Kidney epithelial cell (primary cell): ENCODE measurements at regions not wholly inside any gene's neighbourhood (a gene's known extent, or its start where the extent isn't known, plus 50 kb on each side); places are given as distances from the start of the nearest gene placed in this dataset.

Experiments used
- DNase-seq: peaks from one replicate; pipeline ENCODE4 v3.0.0-alpha.2; 2010; ENCODE audit warnings: low read depth
- H3K27me3 ChIP-seq: 2 replicates; pipeline ENCODE4 v1.6.0; 2011; ENCODE audit warnings: low read length; ENCODE audit not compliant: control insufficient read depth, insufficient read depth
- H3K36me3 ChIP-seq: 2 replicates; pipeline ENCODE4 v1.5.1; 2011; ENCODE audit warnings: low read length; ENCODE audit not compliant: control insufficient read depth, insufficient read depth
- H3K4me3 ChIP-seq: 2 replicates; pipeline ENCODE4 v1.5.1; 2011; ENCODE audit warnings: low read depth, mild to moderate bottlenecking, control low read depth, low read length
- CTCF ChIP-seq: IDR thresholded peaks from 2 replicates; pipeline ENCODE4 v1.5.1; 2011; ENCODE audit warnings: mild to moderate bottlenecking, moderate library complexity, low read length, control low read depth, inconsistent platforms; ENCODE audit not compliant: insufficient read depth, poor library complexity, severe bottlenecking

GRCh38 chr2:20125616-20126015 is 74.2 kb upstream of the LAPTM4A start:
- no peak for TF ChIP-seq CTCF
- H3K27me3 ChIP-seq, result no peaks in the 10 kb centered on the region
- no peak for DNase-seq
- H3K36me3 ChIP-seq, result no peaks in the 10 kb centered on the region
- no peak overlapping the region for H3K4me3 ChIP-seq

GRCh38 chr2:20125164-20125563 is 73.7 kb upstream of the LAPTM4A start:
- Histone ChIP-seq H3K36me3 (no peaks in the 10 kb centered on the region), H3K27me3 (no peaks in the 10 kb centered on the region), H3K4me3 (no peak overlapping the region)
- no peak for TF ChIP-seq CTCF
- DNase-seq, result no peak

DNA sequence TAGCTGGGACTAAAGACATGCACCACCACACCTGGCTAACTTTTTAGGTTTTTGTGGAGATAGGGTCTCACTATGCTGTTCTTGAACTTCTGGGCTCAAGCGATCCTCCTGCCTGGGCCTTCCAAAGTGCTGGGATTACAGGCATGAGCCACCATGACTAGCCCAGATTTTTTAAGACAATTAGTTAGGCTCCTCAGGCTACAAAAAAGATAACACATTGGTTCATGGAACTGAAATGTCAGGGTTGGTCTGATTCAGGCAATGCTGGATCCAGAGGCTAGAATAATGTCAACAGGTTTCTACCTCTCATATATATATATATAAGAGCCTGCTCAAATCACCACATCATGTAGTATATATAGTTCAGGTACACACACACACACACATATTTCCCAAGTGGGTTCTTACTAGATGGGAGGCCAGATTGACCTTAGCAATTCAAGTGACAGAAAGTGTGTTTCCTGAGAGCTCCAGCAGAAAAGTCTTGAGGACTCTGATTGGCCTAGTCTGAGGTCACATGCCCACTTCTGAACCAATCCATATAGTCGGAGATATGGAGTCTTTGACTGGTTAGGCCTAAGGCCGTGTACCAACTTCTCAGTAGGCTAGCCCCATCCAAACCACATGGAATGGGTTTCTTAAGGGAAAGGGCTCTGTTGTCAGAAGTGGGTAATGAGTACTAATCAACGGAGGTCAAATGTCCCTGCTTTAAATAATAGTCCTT is 72.6 kb upstream of the LAPTM4A start:
- no peaks in the 10 kb centered on the region for H3K27me3 ChIP-seq
- no peak overlapping the region for H3K4me3 ChIP-seq
- TF ChIP-seq CTCF, result no peak
- DNase-seq, result no peak
- H3K36me3 ChIP-seq, result no peaks in the 10 kb centered on the region

DNA sequence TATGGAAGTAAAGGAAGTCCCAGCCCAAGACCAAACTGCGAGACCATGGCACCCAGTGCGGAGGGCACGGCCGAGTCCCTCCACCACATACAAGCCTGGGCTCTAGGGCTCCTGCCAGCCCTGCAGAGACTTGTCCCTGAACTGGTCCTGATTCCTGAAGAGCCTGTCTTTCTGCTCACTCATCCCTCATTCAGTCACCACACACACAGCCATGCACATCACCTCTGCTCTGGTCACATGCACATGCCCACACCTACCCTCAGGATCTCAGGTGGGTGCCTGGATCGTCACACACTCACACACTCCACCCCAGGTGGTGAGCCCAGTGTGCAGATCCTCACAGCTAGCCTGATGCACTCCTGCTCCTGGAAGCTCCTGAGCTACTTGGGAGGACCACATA is 71.4 kb upstream of the LAPTM4A start:
- no peak for DNase-seq
- no peaks in the 10 kb centered on the region for H3K27me3 ChIP-seq
- H3K36me3 ChIP-seq, result no peaks in the 10 kb centered on the region
- no peak for TF ChIP-seq CTCF
- no peak overlapping the region for H3K4me3 ChIP-seq

DNA sequence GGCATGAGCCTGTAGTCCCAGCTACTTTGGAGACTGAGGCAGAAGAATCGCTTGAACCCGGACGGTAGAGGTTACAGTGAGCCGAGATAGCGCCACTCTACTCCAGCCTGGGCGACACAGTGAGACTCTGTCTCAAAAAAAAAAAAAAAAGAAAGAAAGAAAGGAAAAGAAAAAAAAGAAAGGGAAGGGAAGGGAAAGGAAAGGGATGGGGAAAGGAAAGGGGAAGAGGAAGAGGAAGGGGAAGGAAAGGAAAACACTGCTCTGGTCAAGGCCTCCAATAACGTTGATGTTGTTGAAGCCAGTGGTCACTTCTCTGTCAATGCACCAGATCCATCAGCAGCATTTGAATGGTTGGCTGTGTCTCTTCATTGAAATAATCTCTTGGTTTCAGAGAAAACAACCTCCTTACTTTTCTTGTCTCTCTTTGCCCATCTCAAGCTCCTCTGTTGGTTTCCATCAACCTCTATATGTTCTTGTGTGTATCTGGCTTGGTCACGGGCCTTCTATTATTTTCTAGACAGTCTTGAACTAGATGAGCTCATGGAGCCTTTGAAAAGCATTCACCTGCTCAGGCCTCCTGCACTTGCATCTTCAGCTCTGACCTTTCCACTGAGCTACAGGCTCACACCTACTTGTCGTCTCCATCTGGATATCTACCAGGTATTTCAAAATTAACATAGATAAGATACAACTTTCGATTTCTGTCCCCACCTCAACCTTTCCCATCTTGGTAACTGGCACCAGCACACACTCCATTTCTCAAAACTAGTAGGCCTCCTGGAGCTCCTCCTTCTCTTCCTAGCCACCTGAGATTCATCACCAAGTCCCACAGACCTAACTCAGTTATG is 69.4 kb upstream of the LAPTM4A start:
- no peak for TF ChIP-seq CTCF
- DNase-seq, result no peak
- Histone ChIP-seq H3K36me3 (no peaks in the 10 kb centered on the region), H3K27me3 (no peaks in the 10 kb centered on the region), H3K4me3 (no peak overlapping the region)
